Urothelium cell line (cell line): ENCODE measurements at regions not wholly inside any gene's neighbourhood (a gene's known extent, or its start where the extent isn't known, plus 50 kb on each side); places are given as distances from the start of the nearest gene placed in this dataset.

Source experiments
- DNase-seq: peaks from one replicate; pipeline ENCODE4 v3.0.0; 2011; ENCODE audit warnings: low spot score, mixed read lengths
- FAIRE-seq: peaks from 2 replicates; lab custom pipeline; 2011; peaks lifted over from hg19 to GRCh38; lab: Jason Lieb, UNC

DNA sequence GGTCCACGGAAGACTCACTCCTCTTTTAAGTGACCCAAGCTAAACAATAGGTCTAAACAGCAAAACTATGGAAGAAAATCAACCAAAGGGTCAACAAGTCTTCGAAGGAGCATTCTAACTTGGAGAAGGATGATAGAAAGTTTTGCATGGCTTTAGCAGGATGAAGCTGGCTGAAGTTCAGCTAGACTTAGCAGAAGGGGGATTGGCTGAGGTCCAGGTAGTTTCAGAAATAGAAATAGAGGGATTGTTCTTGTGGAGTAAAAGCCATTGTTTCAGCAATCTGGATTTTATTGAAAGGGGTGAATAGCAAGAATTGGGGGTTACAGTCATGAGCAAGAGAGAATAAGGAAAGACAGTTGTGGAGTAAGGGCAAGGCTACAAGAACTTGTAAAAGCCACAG is 84.7 kb upstream of the TSPAN8 start:
- DNase-seq (no peak), FAIRE-seq (no peak)

DNA sequence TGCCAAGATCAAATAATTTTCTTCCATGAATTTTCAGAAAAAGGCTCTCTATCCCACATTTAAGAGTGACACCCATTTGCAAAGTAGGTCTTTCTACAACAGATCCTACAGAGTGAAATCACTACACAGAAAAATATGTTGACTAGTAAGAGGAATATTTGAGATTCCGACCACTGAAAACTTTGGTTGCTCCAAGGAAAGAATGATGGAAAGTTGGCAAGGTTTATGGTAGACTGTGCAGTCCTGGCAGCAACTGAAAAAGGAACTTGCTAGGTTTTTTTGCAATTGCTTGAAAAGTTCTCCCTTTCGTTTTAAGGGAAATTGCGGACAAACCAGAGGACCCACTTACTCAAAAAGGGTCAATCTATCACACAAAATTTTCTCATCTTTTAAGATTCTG is 83.1 kb upstream of the TSPAN8 start:
- FAIRE-seq (no peak), DNase-seq (no peak)

GRCh38 chr12:71239731-71240130 is 81.9 kb upstream of the TSPAN8 start:
- FAIRE-seq (no peak), DNase-seq (no peak)

DNA sequence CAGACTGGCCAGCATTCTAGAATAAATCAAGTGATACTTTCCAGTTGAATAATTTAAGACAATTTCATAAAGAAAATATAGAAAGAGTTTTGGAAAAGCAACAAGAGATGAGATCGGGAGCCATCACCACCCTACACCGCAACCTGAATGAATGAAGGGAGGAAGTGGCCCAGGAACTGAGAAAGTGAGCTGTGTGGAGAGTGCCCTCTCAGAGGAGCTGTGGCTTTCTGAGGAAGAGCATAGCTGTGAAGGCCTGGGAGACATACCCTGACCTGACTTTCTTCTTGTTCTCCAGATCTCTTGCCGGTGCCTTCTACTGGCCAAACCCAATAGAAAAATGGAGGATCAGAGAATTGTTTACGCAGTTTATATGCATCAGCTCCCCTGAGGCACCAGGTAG is 79.3 kb upstream of the TSPAN8 start:
- no peak for DNase-seq
- FAIRE-seq = no peak

- FAIRE-seq (no peak), DNase-seq (no peak)
Measured at GRCh38 chr12:71236133-71236660, 78.4 kb upstream of the TSPAN8 start.

GRCh38 chr12:71233083-71233482 is 75.3 kb upstream of the TSPAN8 start:
- FAIRE-seq = no peak
- no peak for DNase-seq

DNA sequence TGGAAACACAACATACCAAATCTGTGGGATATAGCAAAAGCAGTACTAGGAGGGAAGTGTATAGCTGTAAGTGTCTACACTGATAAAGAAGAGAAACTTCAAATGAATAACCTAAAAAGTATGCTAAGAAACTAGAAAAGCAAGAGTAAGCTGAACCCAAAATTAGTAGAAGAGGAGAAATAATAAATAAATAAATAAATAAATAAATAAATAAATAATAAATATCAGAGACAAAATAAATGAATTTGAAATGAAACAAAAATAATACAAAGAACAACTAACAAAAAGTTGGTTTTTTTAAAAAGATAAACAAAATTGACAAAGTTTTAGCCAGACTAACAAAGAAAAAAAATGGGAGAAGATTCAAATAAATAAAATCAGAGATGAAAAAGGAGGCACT is 72.7 kb upstream of the TSPAN8 start:
- DNase-seq (no peak), FAIRE-seq (no peak)

GRCh38 chr12:71223139-71223538 is 65.3 kb upstream of the TSPAN8 start:
- DNase-seq = no peak
- FAIRE-seq = no peak

- DNase-seq (no peak), FAIRE-seq (no peak)
Measured at GRCh38 chr12:71222436-71222835, 64.6 kb upstream of the TSPAN8 start.

DNA sequence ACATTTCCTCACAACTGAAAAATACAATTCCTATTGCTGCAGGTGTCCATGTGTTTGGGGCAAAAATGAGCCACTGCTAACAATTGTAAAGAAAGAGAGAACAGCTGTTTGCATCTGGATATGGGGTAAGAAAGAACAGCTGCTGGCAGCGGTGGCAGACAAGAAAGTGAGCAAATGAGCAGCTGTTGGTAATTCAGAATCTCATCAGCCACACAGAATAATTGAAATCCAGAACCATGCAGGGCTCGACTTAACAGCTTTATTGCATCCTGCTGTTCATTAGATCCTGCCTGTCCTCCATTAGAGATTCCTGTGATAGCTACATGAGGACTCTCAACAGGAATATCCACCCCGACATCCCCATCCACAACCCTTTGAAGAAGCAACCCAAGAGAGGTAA is 62.5 kb upstream of the TSPAN8 start:
- FAIRE-seq (no peak), DNase-seq (no peak)

DNA sequence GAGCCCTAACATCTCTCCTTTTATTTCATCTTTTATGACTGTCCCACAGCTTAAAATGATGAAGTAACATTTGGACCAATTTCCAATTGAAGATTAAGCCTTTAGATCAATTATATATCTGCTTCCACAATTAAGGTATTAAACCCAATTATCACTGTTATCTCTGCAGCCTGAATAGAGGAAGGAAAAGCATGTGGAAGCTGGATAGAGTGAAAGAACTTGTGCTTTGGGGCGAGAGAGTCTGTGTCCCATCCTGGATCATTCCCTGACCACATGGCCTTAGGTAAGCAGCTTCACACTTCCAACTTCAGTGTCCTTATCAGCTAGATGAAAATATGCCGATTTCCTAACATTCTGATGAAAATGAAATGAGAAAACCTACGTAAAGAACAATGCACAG is 61.4 kb upstream of the TSPAN8 start:
- FAIRE-seq = no peak
- no peak for DNase-seq

- FAIRE-seq = no peak
- DNase-seq = no peak
Measured at GRCh38 chr12:71218616-71219015, 60.8 kb upstream of the TSPAN8 start.

DNA sequence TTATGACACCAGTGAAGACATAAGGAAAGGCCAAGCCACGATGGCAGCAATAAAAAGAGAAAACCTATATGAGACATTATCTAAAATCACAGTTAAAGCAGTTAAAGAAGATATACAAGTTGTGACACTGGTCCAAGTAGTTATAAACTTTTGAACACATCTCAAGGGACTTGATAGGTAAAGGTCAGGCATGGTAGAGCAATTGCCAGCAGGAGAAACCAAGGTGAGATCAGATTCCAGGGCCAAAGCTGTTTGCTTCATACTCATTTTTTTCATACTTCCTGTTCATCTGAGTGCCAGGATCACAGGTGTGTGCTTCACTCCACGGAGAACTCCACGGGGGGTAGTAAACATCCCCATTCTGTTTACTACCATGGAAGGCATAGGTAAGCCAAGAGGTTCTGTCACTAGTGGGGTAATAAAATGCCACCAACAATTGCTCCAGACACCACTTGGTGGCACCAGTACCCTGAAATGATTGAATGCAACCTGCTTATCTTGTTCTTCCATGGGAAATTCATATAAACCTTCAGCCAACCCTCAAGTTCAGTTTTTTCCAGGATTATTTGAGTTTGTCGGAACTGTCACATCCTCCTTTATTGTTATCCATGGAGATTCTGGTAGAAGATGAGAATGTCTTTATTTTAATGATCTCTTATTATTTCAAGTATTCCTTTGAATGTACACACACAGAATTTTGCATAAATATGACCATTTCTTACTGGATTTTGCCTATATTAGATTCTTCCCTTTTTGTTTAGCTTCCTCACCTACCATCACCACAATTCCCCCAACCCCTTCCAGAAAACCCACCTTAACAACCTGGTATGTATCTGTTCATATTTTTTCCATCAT is 59.2 kb upstream of the TSPAN8 start:
- DNase-seq (peak; percentile 30), FAIRE-seq (no peak)

- DNase-seq (no peak), FAIRE-seq (no peak)
Measured at GRCh38 chr12:71214511-71215285, 56.9 kb upstream of the TSPAN8 start.

- no peak for FAIRE-seq
- no peak for DNase-seq
Measured at GRCh38 chr12:71208053-71208685, 50.4 kb upstream of the TSPAN8 start.
